ENCODE measurements at regions not wholly inside any gene's neighbourhood (a gene's known extent, or its start where the extent isn't known, plus 50 kb on each side); places are given as distances from the start of the nearest gene placed in this dataset.
"Not testable (repeated sequence)": the region's sequence is repeated elsewhere in the genome, so short reads cannot be mapped to it uniquely, and the experiment has no call there.

GRCh38 chr2:172284209-172284608 lies 143.2 kb upstream of the ITGA6 start:
- in situ Hi-C loops (cut with HindIII; ENCODE audit: low sequenced_read_pairs): no loop called here

DNA sequence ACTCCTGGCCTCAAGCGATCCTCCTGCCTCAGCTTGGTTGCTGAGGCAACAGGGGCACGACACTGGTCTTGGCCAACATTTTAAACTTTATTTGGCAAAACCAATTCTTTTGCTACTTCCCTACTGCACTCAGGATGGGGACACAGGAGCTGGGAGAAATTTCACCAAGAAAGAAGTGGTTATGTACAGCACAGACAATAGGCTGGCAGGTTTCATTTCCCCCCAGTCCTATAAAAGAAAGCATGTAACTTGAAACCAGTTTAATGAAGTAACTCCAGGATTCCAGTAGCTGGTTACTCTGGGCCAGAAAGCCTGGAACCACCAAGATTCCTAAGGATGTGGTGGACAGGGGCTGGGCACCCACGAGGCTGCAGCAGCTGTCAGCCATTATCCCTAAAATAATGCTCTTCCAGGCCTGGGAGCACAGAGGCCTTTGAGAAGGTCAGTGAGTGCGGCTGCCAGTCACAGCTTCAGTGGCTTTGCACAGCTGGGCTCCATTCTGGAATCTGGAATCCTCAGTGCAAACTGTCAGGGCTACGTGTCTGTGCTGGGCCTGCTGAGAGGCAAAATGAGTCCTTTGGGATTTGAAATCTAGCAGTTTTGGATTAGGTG lies 142.3 kb upstream of the ITGA6 start:
- in situ Hi-C loops (cut with HindIII; ENCODE audit: low sequenced_read_pairs): no loop called here

DNA sequence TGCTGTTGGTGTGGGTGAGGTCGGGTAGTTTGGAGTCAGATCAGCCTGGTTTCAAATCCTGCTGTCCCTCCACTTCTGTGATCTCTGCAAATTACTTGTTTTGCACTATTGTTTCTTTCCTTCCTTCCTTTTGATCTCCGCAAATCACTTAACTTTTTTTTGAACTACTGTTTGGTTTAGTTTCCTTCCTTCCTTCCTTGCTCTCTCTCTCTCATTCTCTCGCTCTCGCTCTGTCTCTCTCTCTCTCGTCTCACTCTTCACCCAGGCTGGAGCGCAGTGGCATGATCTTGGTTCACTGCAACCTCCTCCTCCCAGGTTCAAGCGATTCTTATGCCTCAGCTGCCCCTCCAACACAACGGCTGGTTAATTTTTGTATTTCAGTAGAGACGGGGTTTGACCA lies 141.6 kb upstream of the ITGA6 start:
- in situ Hi-C loops (cut with HindIII; ENCODE audit: low sequenced_read_pairs): no loop called here

DNA sequence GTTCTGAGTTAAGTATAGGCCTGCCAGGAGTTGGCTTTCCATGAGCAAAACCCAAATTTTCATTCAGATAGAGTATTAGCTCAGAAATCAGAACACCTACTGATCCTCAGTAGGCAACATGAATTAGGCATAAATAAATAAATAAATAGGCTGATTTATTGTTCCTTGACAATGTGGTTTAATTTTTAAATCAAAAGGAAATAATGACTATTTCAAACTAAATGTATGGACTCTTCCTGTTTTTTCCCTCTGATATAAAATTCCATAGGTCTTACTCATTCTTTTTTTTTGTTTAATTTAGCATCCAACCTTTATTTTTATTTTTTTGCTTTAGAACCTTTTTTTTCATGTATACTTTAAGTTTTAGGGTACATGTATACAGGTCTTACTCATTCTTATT lies 140.2 kb upstream of the ITGA6 start:
- in situ Hi-C loops (cut with HindIII; ENCODE audit: low sequenced_read_pairs): no loop called here

DNA sequence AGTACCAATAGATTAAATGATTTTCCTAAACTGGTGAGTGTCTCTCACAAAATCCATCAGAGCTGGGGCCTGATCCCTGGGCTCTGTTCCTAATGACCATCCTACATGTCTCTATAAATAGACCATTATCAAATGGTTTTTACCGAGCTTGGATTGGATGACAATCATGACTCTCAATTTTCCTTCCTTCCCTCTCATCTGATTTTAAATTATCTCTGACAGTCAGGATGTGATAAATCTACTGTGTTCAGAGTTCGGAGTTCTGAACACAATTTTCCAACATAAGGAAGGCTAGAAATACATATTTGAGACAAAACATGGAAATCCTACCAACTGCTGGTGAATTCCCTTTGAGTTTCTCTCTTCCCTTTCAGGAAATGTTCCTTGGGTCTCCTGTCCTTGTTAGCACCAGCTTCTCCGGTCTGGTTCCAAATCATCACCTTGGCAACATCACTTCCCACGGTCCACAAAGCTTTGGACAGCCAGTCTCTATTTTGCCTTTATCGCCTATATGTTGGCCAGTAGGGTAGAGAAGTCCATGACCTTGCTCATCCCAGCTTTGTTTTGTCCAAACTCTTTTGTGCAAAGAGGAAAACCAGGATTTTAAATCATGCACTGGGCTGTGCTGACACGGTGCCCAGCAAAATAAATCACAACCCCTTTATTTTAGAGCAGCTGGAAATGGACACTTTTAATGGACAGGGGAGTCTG lies 139.6 kb upstream of the ITGA6 start:
- in situ Hi-C loops (cut with HindIII; ENCODE audit: low sequenced_read_pairs): no loop called here

DNA sequence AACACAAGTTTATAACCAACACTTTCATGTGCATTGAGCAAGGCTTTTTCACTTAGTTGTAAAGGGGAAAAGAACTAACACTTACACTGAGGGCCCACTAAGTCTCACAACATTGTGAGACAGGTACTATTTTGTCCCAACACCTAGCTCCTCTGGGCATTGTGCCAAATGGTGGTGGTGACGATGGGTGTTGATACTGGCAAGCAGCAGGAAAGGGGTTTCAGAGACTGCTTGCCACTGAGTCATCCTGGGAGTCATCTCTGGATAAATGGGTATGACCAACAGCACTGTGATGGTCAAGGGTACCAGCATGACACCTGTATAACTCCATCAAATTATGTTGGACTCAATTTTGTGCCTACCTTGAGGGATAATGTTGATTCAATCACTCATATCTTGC lies 138.8 kb upstream of the ITGA6 start:
- in situ Hi-C loops (cut with HindIII; ENCODE audit: low sequenced_read_pairs): no loop called here

DNA sequence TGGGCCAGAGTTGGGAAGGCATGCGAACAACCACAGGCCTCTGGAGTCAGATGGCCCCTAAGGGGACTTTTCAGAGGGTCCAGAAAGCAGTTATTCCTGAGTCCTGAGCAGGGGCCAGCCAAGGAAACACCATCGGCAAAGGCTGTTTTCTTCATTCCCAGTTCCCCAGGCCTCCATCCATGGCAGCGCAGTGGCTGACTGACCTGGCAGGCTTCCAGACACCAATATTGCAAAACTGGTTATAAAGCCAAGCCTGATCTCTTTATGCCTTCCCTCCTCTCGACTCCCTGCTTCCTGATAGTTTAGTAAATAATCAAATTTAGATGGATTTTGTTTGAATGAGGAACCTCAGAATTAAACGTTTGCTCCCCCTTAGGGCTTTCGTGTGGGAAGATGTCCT lies 133.4 kb upstream of the ITGA6 start:
- in situ Hi-C loops (cut with HindIII; ENCODE audit: low sequenced_read_pairs): no loop called here

DNA sequence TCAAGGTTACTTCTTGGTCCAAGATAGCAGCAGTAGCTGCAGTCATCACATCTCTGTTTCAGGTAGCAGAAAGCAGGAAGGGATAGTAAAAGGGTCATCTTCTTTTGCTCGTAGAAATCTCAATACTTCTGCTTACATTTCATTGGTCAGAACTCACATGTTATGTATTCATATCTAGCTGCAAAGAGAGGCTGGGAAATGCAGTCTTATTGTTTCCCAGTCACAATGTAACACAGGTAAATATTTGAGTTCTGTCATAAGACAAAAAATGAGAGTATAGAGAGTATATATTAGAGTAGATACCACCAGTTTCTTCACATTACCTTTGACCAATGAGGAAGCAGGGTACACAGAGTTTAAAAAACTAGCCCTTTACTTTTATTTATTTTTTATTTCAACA lies 132.4 kb upstream of the ITGA6 start:
- in situ Hi-C loops (cut with HindIII; ENCODE audit: low sequenced_read_pairs): no loop called here

- in situ Hi-C loops (cut with HindIII; ENCODE audit: low sequenced_read_pairs): no loop called here
Measured at GRCh38 chr2:172295677-172296076, 131.7 kb upstream of the ITGA6 start.

DNA sequence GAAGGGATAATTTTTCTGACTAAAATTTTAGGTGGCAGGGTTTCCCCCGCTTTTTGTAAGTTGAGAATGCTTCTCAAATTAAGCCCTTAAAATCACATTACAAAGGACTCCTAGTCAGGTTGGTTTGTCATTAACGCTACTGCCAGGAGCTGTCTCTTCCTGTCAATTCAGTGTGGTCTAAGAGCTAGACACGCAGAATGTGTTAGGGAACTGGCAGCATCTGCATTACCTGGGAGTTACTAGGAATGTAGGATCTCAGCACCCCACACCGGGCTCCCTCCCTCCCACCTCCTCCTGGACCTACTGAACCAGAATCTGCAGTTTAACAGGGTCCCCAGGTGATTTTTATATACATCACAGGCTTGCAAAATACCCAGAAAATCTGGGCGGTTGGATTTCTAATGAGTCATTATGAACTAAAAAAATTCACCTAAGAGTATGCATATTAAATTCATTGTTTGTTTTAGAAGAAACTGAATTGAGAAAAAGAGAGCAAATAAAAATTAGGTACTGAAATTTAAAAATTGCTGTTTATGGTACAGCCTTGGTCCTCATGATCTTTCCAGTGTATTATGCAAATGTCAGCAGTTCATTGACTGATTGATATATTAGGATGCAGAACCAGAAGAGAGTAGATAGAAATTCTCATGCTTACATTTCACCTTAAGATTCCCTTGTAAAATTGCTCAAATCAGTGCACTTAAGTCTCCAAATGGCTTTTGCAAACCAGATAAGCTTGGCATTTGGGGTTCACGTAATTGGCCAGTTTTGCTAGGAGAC lies 130.9 kb upstream of the ITGA6 start:
- in situ Hi-C loops (cut with HindIII; ENCODE audit: low sequenced_read_pairs): no loop called here

GRCh38 chr2:172297531-172297930 lies 129.9 kb upstream of the ITGA6 start:
- in situ Hi-C loops (cut with HindIII; ENCODE audit: low sequenced_read_pairs): no loop called here

DNA sequence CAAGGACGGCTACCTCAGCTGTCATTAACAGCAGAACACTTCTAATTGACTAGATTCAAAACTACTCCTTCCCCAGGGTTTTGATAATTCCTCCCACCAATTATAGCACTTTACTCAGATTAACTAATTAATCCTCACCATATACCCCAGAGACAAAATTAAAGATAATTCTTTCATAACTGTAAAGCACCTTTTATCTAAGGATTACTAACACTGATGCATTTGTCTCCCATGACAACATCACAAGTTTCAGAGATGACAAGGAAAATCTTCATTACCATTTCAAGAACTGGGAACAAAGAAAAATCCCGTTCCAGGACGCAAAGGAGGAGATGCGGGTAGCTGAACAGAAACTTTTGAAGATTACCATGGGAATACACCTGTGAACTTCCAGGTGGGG lies 129.4 kb upstream of the ITGA6 start:
- in situ Hi-C loops (cut with HindIII; ENCODE audit: low sequenced_read_pairs): no loop called here

GRCh38 chr2:172299741-172300140 lies 127.6 kb upstream of the ITGA6 start:
- in situ Hi-C loops (cut with HindIII; ENCODE audit: low sequenced_read_pairs): no loop called here

DNA sequence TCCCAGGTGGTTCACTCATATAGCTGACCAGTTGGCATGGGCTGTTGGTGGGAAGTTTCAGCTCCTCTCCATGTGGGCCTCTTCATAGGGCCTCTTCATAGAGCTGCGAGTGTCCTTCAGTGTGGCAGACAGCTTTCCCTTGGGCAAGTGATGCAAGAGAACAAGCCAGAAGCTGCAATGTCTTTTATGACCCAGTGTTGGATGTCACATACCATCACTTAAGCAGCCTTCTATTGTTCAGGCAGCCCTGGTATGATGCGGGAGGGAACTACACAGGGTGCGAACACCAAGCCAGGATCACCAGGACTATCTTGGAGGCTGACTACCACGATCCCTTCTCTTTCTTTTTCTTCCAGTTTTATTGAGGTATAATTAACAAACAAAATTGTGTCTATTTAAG lies 126.5 kb upstream of the ITGA6 start:
- in situ Hi-C loops (cut with HindIII; ENCODE audit: low sequenced_read_pairs): no loop called here

- in situ Hi-C loops (cut with HindIII; ENCODE audit: low sequenced_read_pairs): no loop called here
Measured at GRCh38 chr2:172305066-172305465, 122.3 kb upstream of the ITGA6 start.

- in situ Hi-C loops (cut with HindIII; ENCODE audit: low sequenced_read_pairs): no loop called here
Measured at GRCh38 chr2:172307800-172308199, 119.6 kb upstream of the ITGA6 start.

DNA sequence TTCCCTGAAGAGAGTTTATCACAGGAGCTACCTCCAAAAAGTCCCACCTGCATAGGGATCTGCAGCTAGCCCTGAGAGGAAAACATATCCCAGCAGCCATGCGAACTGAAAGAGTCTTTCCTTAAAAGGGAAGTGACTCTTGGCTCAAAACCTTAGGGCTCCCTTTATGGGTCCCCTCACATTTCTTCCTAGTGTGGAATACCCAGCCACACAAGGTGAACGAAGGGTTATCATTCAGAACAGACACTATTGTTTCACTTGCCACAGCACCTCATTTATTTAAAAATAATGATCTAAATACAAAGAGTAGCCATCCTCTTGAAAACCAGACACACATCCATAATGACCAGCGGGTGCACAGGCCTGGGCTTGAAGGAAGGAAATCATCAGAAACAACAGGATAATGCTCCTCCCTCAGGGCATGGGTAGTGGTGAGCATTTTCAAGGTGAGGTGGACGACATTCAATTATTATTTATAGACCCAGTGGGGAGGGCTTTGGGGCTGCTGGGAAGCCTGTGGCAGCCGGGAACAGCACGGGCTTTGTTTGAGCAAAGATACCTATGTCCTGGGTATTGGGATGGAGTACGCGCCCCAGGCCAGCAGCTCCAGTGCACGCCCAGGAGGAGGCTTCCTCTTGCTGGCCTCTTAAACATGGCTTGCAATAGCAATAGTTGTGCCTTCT lies 119.0 kb upstream of the ITGA6 start:
- in situ Hi-C loops (cut with HindIII; ENCODE audit: low sequenced_read_pairs): no loop called here

- in situ Hi-C loops (cut with HindIII; ENCODE audit: low sequenced_read_pairs): no loop called here
Measured at GRCh38 chr2:172311921-172312345, 115.5 kb upstream of the ITGA6 start.

- in situ Hi-C loops (cut with HindIII; ENCODE audit: low sequenced_read_pairs): no loop called here
Measured at GRCh38 chr2:172313715-172314341, 113.6 kb upstream of the ITGA6 start.

DNA sequence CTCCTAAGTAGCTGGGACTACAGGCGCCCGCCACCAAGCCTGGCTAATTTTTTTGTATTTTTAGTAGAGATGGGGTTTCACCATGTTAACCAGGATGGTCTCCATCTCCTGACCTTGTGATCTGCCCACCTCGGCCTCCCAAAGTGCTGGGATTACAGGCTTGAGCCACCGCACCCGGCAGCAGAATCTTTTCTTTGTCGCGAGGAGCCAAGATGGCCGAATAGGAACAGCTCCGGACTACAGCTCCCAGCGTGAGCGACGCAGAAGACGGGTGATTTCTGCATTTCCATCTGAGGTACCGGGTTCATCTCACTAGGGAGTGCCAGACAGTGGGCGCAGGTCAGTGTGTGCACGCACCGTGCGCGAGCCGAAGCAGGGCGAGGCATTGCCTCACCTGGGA lies 112.3 kb upstream of the ITGA6 start:
- in situ Hi-C loops (cut with HindIII; ENCODE audit: low sequenced_read_pairs): not testable (repeated sequence)

- in situ Hi-C loops (cut with HindIII; ENCODE audit: low sequenced_read_pairs): no loop called here
Measured at GRCh38 chr2:172322049-172322448, 105.3 kb upstream of the ITGA6 start.

Measured in endothelial cell of hepatic sinusoid (primary cell).